ENCODE measurements at regions not wholly inside any gene's neighbourhood (a gene's known extent, or its start where the extent isn't known, plus 50 kb on each side); places are given as distances from the start of the nearest gene placed in this dataset.

DNA sequence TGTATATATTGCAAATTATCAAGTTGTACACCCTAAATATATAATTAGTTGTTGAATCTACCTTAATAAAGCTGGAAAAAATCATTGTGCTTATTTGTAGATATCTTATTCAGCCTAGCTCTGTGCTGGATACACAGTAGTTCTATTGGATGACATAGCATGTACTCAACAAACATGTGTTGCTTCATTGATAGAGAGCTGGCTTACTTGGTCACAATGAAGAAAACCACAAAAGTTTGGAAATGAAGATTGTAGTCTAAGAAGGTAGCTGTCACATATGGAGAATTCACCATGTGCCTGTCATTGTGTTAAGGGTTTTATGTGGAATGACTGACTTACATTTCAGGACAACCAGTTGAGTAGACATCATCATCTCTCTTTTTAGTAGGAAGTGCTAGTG lies 278.9 kb downstream of the LMO7 start:
- no peaks in the 10 kb centered on the region for H3K27me3 ChIP-seq
- H3K36me3 ChIP-seq (ENCODE audit: low read depth, missing control alignments) = no peaks in the 10 kb centered on the region
- TF ChIP-seq POLR2A (IDR thresholded peaks at IDR 0.05) = no peak
- TF ChIP-seq, protein P1, sequence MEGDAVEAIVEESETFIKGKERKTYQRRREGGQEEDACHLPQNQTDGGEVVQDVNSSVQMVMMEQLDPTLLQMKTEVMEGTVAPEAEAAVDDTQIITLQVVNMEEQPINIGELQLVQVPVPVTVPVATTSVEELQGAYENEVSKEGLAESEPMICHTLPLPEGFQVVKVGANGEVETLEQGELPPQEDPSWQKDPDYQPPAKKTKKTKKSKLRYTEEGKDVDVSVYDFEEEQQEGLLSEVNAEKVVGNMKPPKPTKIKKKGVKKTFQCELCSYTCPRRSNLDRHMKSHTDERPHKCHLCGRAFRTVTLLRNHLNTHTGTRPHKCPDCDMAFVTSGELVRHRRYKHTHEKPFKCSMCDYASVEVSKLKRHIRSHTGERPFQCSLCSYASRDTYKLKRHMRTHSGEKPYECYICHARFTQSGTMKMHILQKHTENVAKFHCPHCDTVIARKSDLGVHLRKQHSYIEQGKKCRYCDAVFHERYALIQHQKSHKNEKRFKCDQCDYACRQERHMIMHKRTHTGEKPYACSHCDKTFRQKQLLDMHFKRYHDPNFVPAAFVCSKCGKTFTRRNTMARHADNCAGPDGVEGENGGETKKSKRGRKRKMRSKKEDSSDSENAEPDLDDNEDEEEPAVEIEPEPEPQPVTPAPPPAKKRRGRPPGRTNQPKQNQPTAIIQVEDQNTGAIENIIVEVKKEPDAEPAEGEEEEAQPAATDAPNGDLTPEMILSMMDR (IDR thresholded peaks at IDR 0.05) = no peak
- H3K4me3 ChIP-seq = no peak overlapping the region
- no peak for DNase-seq
- no peaks in the 10 kb centered on the region for H3K9me3 ChIP-seq
- no peak overlapping the region for H3K27ac ChIP-seq
- intact Hi-C loops (cut with DNase I; ENCODE audit: low total_unique reads) = no loop called here
- no peaks in the 10 kb centered on the region for H3K4me1 ChIP-seq

DNA sequence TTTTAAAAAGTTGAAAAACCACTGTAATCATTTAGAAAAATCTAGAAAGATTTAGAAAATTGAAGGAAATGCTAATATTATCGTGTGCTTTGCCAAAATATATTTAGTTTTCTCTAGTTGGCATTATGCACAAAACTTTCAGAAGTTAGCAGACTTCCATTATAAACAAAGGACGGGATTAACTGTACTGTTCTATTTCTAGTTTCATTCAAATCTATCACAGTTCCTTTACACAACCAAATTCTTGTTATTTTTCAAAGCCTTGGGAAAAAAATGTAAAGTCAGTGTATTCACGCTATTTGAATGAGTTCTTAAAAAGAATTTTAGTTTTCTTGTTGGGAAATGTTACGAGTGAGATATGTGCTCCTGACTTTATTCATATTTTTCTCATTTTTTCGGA lies 277.8 kb downstream of the LMO7 start:
- no peaks in the 10 kb centered on the region for H3K36me3 ChIP-seq (ENCODE audit: low read depth, missing control alignments)
- intact Hi-C loops (cut with DNase I; ENCODE audit: low total_unique reads) = no loop called here
- H3K27ac ChIP-seq = no peak overlapping the region
- no peaks in the 10 kb centered on the region for H3K4me1 ChIP-seq
- no peak for DNase-seq
- no peak for TF ChIP-seq POLR2A (IDR thresholded peaks at IDR 0.05)
- TF ChIP-seq, protein P1 (IDR thresholded peaks at IDR 0.05) = no peak
- no peaks in the 10 kb centered on the region for H3K9me3 ChIP-seq
- H3K4me3 ChIP-seq = no peak overlapping the region
- 69 to 76% methylated on average over 5 of the region's 5 CpGs for WGBS, 2 donors
- H3K27me3 ChIP-seq = no peaks in the 10 kb centered on the region

DNA sequence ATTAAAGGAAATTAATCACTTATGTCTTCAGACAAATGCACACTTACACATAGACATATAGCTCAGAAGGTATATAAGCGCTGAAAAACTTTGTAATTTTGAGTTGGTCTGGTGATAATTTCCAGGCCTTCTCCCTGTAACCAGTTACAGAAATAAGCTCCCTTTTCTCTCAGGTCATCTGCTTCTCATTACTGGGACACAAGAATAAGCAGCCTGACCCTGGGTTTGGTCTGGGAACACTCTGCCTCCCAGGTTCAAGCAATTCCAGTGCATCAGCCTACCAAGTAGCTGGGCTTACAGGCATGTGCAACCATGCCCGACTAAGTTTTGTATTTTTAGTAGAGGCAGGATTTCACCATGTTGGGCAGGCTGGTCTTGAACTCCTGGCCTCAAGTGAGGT lies 274.5 kb downstream of the LMO7 start:
- no peak overlapping the region for H3K27ac ChIP-seq
- 64 to 85% methylated on average over 2 of the region's 2 CpGs for WGBS, 2 donors
- intact Hi-C loops (cut with DNase I; ENCODE audit: low total_unique reads) = no loop called here

More for the DNA sequence above, 274.5 kb downstream of the LMO7 start:
- DNase-seq = no peak
- TF ChIP-seq, protein P1 (IDR thresholded peaks at IDR 0.05) = no peak
- no peak for TF ChIP-seq POLR2A (IDR thresholded peaks at IDR 0.05)
- Histone ChIP-seq H3K27me3 (no peaks in the 10 kb centered on the region), H3K36me3 (ENCODE audit: low read depth, missing control alignments) (no peaks in the 10 kb centered on the region), H3K4me3 (no peak overlapping the region), H3K9me3 (no peaks in the 10 kb centered on the region), H3K4me1 (peaks cover 11% of the 10 kb centered on the region)

Small RNA genes in the stretch of these regions (small RNA-seq; reads per million reads assigned to genes)
- gene RN7SL571P = 0 reads per million in 2 donors

Measured in testis (tissue), 2 donors.